ENCODE measurements at regions not wholly inside any gene's neighbourhood (a gene's known extent, or its start where the extent isn't known, plus 50 kb on each side); places are given as distances from the start of the nearest gene placed in this dataset.
"Not testable (repeated sequence)": the region's sequence is repeated elsewhere in the genome, so short reads cannot be mapped to it uniquely, and the experiment has no call there.

DNA sequence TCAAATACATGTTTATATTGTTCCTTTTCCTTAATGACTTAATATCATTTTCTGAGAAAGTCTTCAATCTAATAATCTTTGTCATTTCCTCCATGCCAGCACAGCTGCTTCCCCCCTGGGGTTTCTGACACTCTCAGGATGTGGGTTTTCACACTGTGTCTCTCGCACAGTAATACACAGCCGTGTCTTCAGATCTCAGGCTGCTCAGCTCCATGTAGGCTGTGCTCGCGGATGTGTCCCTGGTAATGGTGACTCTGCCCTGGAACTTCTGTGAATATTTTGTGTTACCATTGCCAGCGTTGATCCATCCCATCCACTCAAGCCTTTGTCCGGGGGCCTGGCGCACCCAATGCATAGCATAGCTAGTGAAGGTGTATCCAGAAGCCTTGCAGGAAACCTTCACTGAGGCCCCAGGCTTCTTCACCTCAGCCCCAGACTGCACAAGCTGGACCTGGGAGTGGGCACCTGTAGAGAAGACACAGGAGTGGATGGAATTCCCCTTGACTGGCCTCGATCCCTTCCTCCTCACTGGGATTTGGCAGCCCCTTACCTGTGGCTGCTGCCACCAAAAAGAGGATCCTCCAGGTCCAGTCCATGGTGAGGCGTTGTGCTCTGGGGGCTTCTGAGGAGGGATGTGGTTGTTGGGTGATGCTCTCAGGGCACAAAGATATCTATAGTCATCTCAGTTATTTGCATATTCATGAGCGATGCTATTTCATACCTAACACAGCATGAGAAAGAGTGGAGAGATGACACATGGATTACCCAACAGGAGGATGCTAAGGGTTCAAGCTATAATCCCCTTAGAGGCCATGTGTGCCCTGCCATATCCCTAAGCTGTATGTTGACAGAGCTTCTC, 478.8 kb downstream of the TMEM121 start:
- H3K4me1 ChIP-seq; DNase-seq; H3K36me3 ChIP-seq; H3K4me3 ChIP-seq; H3K27me3 ChIP-seq; H3K9me3 ChIP-seq; H3K27ac ChIP-seq; intact Hi-C loops (cut with DNase I): not testable (repeated sequence)
- 64 to 67% methylated on average over 3 to 5 of the region's 10 CpGs for WGBS, 2 donors
- peak in 1 of 4 donors; percentile 12 for TF ChIP-seq POLR2A (IDR thresholded peaks at IDR 0.05)

- DNase-seq; H3K4me3 ChIP-seq; H3K27ac ChIP-seq; H3K4me1 ChIP-seq; intact Hi-C loops (cut with DNase I); H3K9me3 ChIP-seq; H3K36me3 ChIP-seq; H3K27me3 ChIP-seq: not testable (repeated sequence)
- 25 to 47% methylated on average over 2 to 3 of the region's 8 CpGs for WGBS, 2 donors
- TF ChIP-seq CTCF (IDR thresholded peaks at IDR 0.05) = peak in 5 of 6 experiments; percentile 22 to 55 (median 51)
Measured at GRCh38 chr14:106006043-106006442, 479.7 kb downstream of the TMEM121 start.

GRCh38 chr14:106006716-106007115, 480.3 kb downstream of the TMEM121 start:
- H3K9me3 ChIP-seq; H3K4me3 ChIP-seq; intact Hi-C loops (cut with DNase I); H3K36me3 ChIP-seq; H3K27ac ChIP-seq; DNase-seq; H3K4me1 ChIP-seq; H3K27me3 ChIP-seq: not testable (repeated sequence)
- WGBS, 2 donors = 67 to 83% methylated on average over 1 to 5 of the region's 10 CpGs

- no peaks in the 10 kb centered on the region for H3K36me3 ChIP-seq
- DNase-seq = no peak
- H3K4me1 ChIP-seq = no peaks in the 10 kb centered on the region
- H3K4me3 ChIP-seq = no peak overlapping the region
- 54 to 59% methylated on average over 4 of the region's 4 CpGs for WGBS, 2 donors
- intact Hi-C loops (cut with DNase I) = no loop called here
- no peak for TF ChIP-seq POLR2A (IDR thresholded peaks at IDR 0.05)
- TF ChIP-seq CTCF (IDR thresholded peaks at IDR 0.05) = no peak
- no peaks in the 10 kb centered on the region for H3K9me3 ChIP-seq
- H3K27ac ChIP-seq = no peak overlapping the region
- H3K27me3 ChIP-seq = peaks cover 0 to 11% (median 0%) of the 10 kb centered on the region in 4 donors
Measured at GRCh38 chr14:106010783-106011182, 484.4 kb downstream of the TMEM121 start.

- DNase-seq; H3K27me3 ChIP-seq; H3K4me1 ChIP-seq; H3K27ac ChIP-seq; H3K9me3 ChIP-seq; intact Hi-C loops (cut with DNase I); H3K4me3 ChIP-seq; H3K36me3 ChIP-seq: not testable (repeated sequence)
- WGBS, 2 donors = 23 to 27% methylated on average over 15 of the region's 22 CpGs
- peak in 2 of 6 experiments; percentile 53 to 70 for TF ChIP-seq CTCF (IDR thresholded peaks at IDR 0.05)
Measured at GRCh38 chr14:106011631-106012360, 485.4 kb downstream of the TMEM121 start.

GRCh38 chr14:106012361-106012725, 486.0 kb downstream of the TMEM121 start:
- H3K9me3 ChIP-seq; H3K27me3 ChIP-seq; H3K4me1 ChIP-seq; DNase-seq; intact Hi-C loops (cut with DNase I); H3K36me3 ChIP-seq; H3K27ac ChIP-seq; H3K4me3 ChIP-seq: not testable (repeated sequence)
- WGBS, 2 donors = 77 to 83% methylated on average over 3 of the region's 3 CpGs
